ENCODE measurements at regions not wholly inside any gene's neighbourhood (a gene's known extent, or its start where the extent isn't known, plus 50 kb on each side); places are given as distances from the start of the nearest gene placed in this dataset.

DNA sequence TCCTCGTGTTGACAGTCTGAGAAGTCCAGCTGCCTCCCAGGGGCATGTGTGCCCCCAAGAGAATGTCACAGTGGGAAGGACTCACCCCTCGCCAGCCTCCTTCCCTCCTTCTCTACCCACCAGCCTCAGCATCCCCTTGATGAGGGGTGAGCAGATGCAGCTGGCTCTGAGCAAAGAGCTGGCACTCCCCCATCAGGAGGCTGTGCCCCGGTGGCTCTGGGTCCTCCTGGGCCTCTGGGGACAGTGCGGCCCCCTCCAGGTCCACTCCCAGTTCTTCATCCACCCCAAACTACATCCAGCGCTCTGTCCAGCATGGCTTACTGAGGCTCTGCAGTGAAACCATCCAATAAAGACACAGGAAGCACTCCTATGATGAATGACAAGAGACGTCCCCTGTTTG lies 210.4 kb downstream of the BRD1 start:
- ATAC-seq (no peak), DNase-seq (no peak)
- no peak overlapping the region for H3K4me3 Mint-ChIP-seq
- H3K27me3 Mint-ChIP-seq (ENCODE audit: low read depth) = no peaks in the 10 kb centered on the region
- H3K36me3 Mint-ChIP-seq (ENCODE audit: insufficient read depth) = peaks cover 9% of the 10 kb centered on the region
- peaks cover 9% of the 10 kb centered on the region for H3K9me3 Mint-ChIP-seq
- peaks cover 4% of the 10 kb centered on the region for H3K4me1 Mint-ChIP-seq (ENCODE audit: low read depth)

DNA sequence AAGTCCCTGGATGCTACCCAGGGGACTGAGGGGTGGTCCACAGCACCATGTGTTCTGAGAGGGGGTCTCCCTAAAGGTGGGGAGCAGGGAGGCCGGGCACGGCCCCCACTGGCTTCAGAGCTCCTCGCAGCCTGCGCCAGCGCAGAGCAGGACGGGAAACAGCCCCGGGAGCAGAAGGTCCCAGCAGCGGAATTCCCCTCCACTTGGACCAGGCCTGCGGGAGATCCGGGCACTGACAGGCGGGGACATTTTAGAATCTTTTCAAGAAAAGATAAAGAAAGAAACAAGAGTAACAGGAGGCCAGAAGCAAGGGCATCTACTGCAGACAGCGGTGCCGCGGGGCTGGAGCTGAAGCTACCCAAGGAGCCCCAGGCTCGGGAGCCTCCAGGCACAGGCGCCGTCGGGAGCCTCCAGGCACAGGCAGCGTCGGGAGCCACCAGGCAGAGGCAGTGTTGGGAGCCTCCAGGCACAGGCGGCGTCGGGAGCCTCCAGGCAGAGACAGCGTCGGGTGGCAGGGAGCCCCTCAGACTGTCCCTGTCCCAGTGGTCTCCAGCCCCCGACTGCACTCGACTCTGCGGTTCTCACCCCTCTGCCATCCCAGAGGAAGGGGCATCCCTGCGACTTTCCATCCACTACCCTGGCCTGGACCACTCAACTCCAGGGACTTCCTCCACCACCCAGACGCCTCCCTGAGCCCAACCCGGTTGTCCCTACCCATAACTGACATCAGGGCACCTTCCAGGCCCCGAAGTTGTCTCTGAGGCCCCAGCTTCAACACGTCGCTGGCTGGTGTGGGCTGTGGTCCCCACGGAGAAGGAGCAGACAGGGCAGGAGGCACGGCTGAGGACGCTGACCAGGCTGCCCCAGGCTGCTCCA lies 211.1 kb downstream of the BRD1 start:
- peaks cover 9% of the 10 kb centered on the region for H3K36me3 Mint-ChIP-seq (ENCODE audit: insufficient read depth)
- H3K4me3 Mint-ChIP-seq = no peak overlapping the region
- no peaks in the 10 kb centered on the region for H3K27me3 Mint-ChIP-seq (ENCODE audit: low read depth)
- DNase-seq = no peak
- peaks cover 4% of the 10 kb centered on the region for H3K4me1 Mint-ChIP-seq (ENCODE audit: low read depth)
- no peak for ATAC-seq
- peaks cover 9% of the 10 kb centered on the region for H3K9me3 Mint-ChIP-seq

GRCh38 chr22:49614966-49615965 lies 212.4 kb downstream of the BRD1 start:
- DNase-seq (no peak), ATAC-seq (no peak)
- Mint-ChIP-seq H3K4me3 (no peak overlapping the region), H3K9me3 (peaks cover 9% of the 10 kb centered on the region), H3K36me3 (ENCODE audit: insufficient read depth) (peaks cover 9% of the 10 kb centered on the region), H3K4me1 (ENCODE audit: low read depth) (peaks cover 4% of the 10 kb centered on the region), H3K27me3 (ENCODE audit: low read depth) (no peaks in the 10 kb centered on the region)

DNA sequence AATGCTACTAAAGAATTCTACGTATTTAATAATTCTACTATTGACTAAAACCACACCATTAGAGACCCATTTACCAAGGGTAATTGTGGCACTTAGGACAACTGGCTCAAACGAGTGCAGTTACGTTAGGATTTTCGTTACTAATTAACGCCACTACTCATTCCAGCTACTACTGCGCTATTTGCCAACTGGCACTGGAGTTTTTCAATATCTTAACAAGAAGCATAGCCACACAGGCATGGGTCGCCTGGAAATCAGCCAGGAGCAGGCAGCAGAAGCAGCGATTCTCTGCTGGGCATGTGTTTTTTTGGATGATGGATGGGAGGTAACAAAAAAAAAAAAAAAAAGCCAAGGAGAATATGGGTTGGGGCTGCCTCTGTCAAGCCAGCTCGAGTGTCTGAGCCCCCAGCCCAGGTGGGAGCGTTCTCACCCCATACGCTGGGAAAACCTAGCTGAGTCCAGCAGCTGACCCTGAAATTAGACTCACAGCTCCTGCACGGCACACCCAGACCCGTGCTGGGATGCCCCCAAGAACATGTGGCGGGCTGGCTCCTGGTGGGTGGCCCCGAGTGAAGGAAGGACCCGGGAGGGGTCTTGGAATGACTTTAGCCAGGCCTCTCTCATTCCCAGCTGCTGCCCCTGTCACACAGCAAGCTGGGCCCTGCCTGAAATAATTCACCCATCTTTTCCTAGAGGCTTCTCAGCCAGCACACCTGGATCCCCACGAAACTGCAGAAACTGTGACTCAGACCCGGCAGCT lies 214.0 kb downstream of the BRD1 start:
- Mint-ChIP-seq H3K9me3 (peaks cover 9% of the 10 kb centered on the region), H3K4me1 (ENCODE audit: low read depth) (peaks cover 2% of the 10 kb centered on the region), H3K27me3 (ENCODE audit: low read depth) (no peaks in the 10 kb centered on the region), H3K36me3 (ENCODE audit: insufficient read depth) (peaks cover 9% of the 10 kb centered on the region), H3K4me3 (no peak overlapping the region)
- ATAC-seq = no peak
- no peak for DNase-seq

DNA sequence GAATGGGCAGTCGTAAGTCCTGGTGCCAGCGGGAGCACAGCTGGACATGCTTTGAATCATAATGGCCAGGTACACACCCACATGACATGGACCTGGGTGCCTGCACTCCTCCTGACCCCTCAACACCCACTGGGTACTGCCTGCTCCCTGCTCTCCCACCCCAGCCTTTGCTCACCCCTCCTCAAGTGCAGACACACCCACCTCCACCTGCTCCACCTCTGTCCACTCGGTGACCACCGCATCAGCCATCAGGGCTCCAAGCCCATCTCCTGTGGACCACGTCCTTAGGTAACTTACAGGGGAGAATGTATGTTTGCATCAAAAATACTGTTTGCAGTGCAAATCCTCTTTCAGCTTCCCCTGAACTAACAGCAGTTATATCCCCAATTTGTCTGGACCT lies 214.6 kb downstream of the BRD1 start:
- Mint-ChIP-seq H3K4me1 (ENCODE audit: low read depth) (no peaks in the 10 kb centered on the region), H3K4me3 (no peak overlapping the region), H3K36me3 (ENCODE audit: insufficient read depth) (peaks cover 9% of the 10 kb centered on the region), H3K27me3 (ENCODE audit: low read depth) (no peaks in the 10 kb centered on the region), H3K9me3 (peaks cover 9% of the 10 kb centered on the region)
- DNase-seq (no peak), ATAC-seq (no peak)

DNA sequence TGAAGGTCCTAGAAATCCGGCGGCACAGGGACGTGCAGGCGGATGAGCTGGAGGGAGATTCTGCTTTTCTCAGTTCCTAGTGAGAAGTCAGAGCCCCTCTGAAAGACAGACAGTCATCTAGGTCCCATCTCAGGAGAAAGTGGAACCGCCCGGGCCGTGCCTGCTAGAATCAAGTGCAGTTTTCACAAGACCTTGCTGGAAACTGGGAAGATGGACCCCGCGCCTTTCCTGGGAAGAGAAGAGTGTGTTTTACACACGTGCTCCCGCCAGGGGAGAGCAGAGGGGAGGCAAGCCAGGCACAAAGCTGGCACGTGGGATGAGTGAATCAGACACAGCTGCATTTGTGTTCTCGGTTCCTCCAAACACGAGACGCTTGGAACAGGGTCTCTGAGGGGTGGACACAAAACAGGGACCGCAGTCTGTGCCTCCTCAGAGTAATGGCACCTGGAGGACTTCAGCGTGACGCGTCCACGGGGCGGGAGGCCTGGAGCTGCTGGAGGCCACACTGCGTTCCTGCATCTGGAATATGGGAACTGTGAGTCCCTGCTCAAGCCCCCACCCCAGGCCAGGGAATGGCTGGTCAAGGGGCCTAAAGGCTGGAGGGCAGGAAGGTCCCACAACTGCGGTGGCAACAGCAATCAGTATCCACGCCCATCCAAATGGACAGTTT lies 218.3 kb downstream of the BRD1 start:
- Mint-ChIP-seq H3K9me3 (peaks cover 21% of the 10 kb centered on the region), H3K36me3 (ENCODE audit: insufficient read depth) (peaks cover 19% of the 10 kb centered on the region), H3K4me3 (no peak overlapping the region), H3K4me1 (ENCODE audit: low read depth) (no peaks in the 10 kb centered on the region), H3K27me3 (ENCODE audit: low read depth) (no peaks in the 10 kb centered on the region)
- ATAC-seq (no peak), DNase-seq (no peak)

GRCh38 chr22:49608660-49609059 lies 219.0 kb downstream of the BRD1 start:
- Mint-ChIP-seq H3K27me3 (ENCODE audit: low read depth) (no peaks in the 10 kb centered on the region), H3K9me3 (peaks cover 24% of the 10 kb centered on the region), H3K4me1 (ENCODE audit: low read depth) (no peaks in the 10 kb centered on the region), H3K36me3 (ENCODE audit: insufficient read depth) (peaks cover 21% of the 10 kb centered on the region), H3K4me3 (no peak overlapping the region)
- DNase-seq (no peak), ATAC-seq (no peak)

- H3K9me3 Mint-ChIP-seq = peaks cover 22% of the 10 kb centered on the region
Measured at GRCh38 chr22:49608228-49608627, 219.4 kb downstream of the BRD1 start.

DNA sequence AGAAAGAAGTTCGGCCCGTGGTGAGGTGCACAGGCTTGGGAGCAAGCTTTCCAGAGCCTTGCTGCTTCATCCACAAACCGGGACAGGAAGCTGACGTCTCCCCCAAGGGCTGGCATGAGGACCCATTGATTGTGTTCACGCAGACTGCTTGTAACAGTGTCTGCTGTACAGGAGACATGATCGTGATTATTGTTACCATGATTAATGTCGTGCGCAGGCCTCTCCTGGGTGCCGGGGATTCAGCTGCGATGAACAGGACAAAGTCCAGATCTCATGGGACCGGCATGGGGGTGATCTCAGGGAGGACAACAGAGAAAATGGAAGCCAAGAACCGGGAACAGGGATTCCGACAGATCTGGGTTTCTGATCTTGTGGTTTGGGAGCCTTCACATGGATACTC lies 219.9 kb downstream of the BRD1 start:
- DNase-seq = no peak
- Mint-ChIP-seq H3K4me3 (no peak overlapping the region), H3K9me3 (peaks cover 18% of the 10 kb centered on the region), H3K4me1 (ENCODE audit: low read depth) (no peaks in the 10 kb centered on the region), H3K27me3 (ENCODE audit: low read depth) (no peaks in the 10 kb centered on the region), H3K36me3 (ENCODE audit: insufficient read depth) (peaks cover 21% of the 10 kb centered on the region)
- no peak for ATAC-seq

More at GRCh38 chr22:49608228-49608627, 219.4 kb downstream of the BRD1 start:
- ATAC-seq (no peak), DNase-seq (no peak)
- peaks cover 21% of the 10 kb centered on the region for H3K36me3 Mint-ChIP-seq (ENCODE audit: insufficient read depth)
- no peaks in the 10 kb centered on the region for H3K4me1 Mint-ChIP-seq (ENCODE audit: low read depth)
- no peak overlapping the region for H3K4me3 Mint-ChIP-seq
- no peaks in the 10 kb centered on the region for H3K27me3 Mint-ChIP-seq (ENCODE audit: low read depth)

GRCh38 chr22:49606562-49607290 lies 220.9 kb downstream of the BRD1 start:
- ATAC-seq (no peak), DNase-seq (no peak)
- H3K4me3 Mint-ChIP-seq = no peak overlapping the region

GRCh38 chr22:49604732-49605302 lies 222.9 kb downstream of the BRD1 start:
- DNase-seq (no peak), ATAC-seq (no peak)
- peaks cover 20% of the 10 kb centered on the region for H3K36me3 Mint-ChIP-seq (ENCODE audit: insufficient read depth)
- no peaks in the 10 kb centered on the region for H3K27me3 Mint-ChIP-seq (ENCODE audit: low read depth)
- peaks cover 6% of the 10 kb centered on the region for H3K4me1 Mint-ChIP-seq (ENCODE audit: low read depth)
- peaks cover 16% of the 10 kb centered on the region for H3K9me3 Mint-ChIP-seq
- no peak overlapping the region for H3K4me3 Mint-ChIP-seq

More at GRCh38 chr22:49606562-49607290, 220.9 kb downstream of the BRD1 start:
- H3K27me3 Mint-ChIP-seq (ENCODE audit: low read depth) = no peaks in the 10 kb centered on the region
- peaks cover 16% of the 10 kb centered on the region for H3K9me3 Mint-ChIP-seq
- H3K36me3 Mint-ChIP-seq (ENCODE audit: insufficient read depth) = peaks cover 20% of the 10 kb centered on the region
- no peaks in the 10 kb centered on the region for H3K4me1 Mint-ChIP-seq (ENCODE audit: low read depth)

DNA sequence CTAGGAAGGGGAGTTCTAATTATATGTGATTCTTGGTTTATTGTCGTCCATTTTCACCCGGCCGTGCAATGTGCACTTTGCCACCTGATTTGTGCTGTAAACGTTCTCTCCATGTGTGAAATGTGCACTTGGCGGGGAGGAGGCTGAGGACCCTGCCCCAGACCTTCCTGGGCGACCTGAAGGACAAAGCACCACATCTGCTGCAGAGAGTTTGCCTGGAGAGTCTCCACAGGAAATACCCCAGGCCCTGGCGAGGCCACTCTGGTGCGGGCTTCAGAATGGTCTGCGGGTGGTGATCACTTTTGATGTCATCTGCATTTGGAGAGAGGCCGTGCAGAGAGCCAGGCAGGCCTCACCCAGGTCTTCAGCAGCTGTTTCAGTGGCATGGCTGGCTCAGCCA lies 224.7 kb downstream of the BRD1 start:
- peaks cover 16% of the 10 kb centered on the region for H3K9me3 Mint-ChIP-seq
- H3K4me3 Mint-ChIP-seq = no peak overlapping the region
- ATAC-seq (no peak), DNase-seq (no peak)
- peaks cover 20% of the 10 kb centered on the region for H3K36me3 Mint-ChIP-seq (ENCODE audit: insufficient read depth)
- H3K27me3 Mint-ChIP-seq (ENCODE audit: low read depth) = no peaks in the 10 kb centered on the region
- H3K4me1 Mint-ChIP-seq (ENCODE audit: low read depth) = peaks cover 6% of the 10 kb centered on the region

GRCh38 chr22:49602481-49602880 lies 225.2 kb downstream of the BRD1 start:
- peaks cover 19% of the 10 kb centered on the region for H3K36me3 Mint-ChIP-seq (ENCODE audit: insufficient read depth)

More at GRCh38 chr22:49602481-49602880, 225.2 kb downstream of the BRD1 start:
- Mint-ChIP-seq H3K9me3 (peaks cover 16% of the 10 kb centered on the region), H3K27me3 (ENCODE audit: low read depth) (no peaks in the 10 kb centered on the region), H3K4me3 (no peak overlapping the region), H3K4me1 (ENCODE audit: low read depth) (peaks cover 6% of the 10 kb centered on the region)
- DNase-seq (no peak), ATAC-seq (no peak)
